GM18867 (cell line): ENCODE measurements at regions not wholly inside any gene's neighbourhood (a gene's known extent, or its start where the extent isn't known, plus 50 kb on each side); places are given as distances from the start of the nearest gene placed in this dataset.

Experiments
- ATAC-seq: cut with Tn5 transposase; IDR thresholded peaks from one replicate; pipeline ENCODE4 v1.9.1; 2021; ENCODE audit warnings: mild to moderate bottlenecking, moderate library complexity; ENCODE audit not compliant: unreplicated experiment

- ATAC-seq = no peak
These were observed 1192.3 kb upstream of the GJE1 start for GRCh38 chr6:140940251-140940925.

- ATAC-seq = peak; percentile 45
These were observed 1199.8 kb upstream of the GJE1 start for GRCh38 chr6:140932909-140933308.

GRCh38 chr6:140931581-140931980 is 1201.1 kb upstream of the GJE1 start:
- no peak for ATAC-seq

GRCh38 chr6:140929121-140929520 is 1203.6 kb upstream of the GJE1 start:
- no peak for ATAC-seq

GRCh38 chr6:140923048-140923447 is 1209.7 kb upstream of the GJE1 start:
- no peak for ATAC-seq

- ATAC-seq = peak; percentile 82
These were observed 1211.1 kb upstream of the GJE1 start for GRCh38 chr6:140921366-140922226.

- ATAC-seq = no peak
These were observed 1214.8 kb upstream of the GJE1 start for GRCh38 chr6:140917911-140918310.

GRCh38 chr6:140915551-140915950 is 1217.2 kb upstream of the GJE1 start:
- no peak for ATAC-seq

- no peak for ATAC-seq
These were observed 1217.6 kb upstream of the GJE1 start for GRCh38 chr6:140915103-140915502.

GRCh38 chr6:140912686-140913085 is 1220.0 kb upstream of the GJE1 start:
- no peak for ATAC-seq

GRCh38 chr6:140909625-140910024 is 1223.1 kb upstream of the GJE1 start:
- ATAC-seq = no peak

GRCh38 chr6:140909156-140909555 is 1223.6 kb upstream of the GJE1 start:
- no peak for ATAC-seq

- no peak for ATAC-seq
These were observed 1224.2 kb upstream of the GJE1 start for GRCh38 chr6:140908505-140908904.

GRCh38 chr6:140907235-140907634 is 1225.5 kb upstream of the GJE1 start:
- ATAC-seq = no peak

GRCh38 chr6:140905724-140906123 is 1227.0 kb upstream of the GJE1 start:
- no peak for ATAC-seq

GRCh38 chr6:140905050-140905449 is 1227.7 kb upstream of the GJE1 start:
- ATAC-seq = no peak

GRCh38 chr6:140897804-140898573 is 1234.7 kb upstream of the GJE1 start:
- no peak for ATAC-seq

GRCh38 chr6:140897349-140897748 is 1235.4 kb upstream of the GJE1 start:
- no peak for ATAC-seq

GRCh38 chr6:140893432-140893831 is 1239.3 kb upstream of the GJE1 start:
- ATAC-seq = no peak

- no peak for ATAC-seq
These were observed 1252.8 kb upstream of the GJE1 start for GRCh38 chr6:140879946-140880345.

- no peak for ATAC-seq
These were observed 1258.7 kb upstream of the GJE1 start for GRCh38 chr6:140874066-140874465.

GRCh38 chr6:140872885-140873284 is 1259.8 kb upstream of the GJE1 start:
- no peak for ATAC-seq
